Neural cell (in vitro differentiated cells): ENCODE measurements at regions not wholly inside any gene's neighbourhood (a gene's known extent, or its start where the extent isn't known, plus 50 kb on each side); places are given as distances from the start of the nearest gene placed in this dataset.

Experiments used
- CTCF ChIP-seq: fragments of 450-650 bp; IDR thresholded peaks from 2 replicates; pipeline ENCODE4 v1.5.1; 2014; ENCODE audit warnings: antibody characterized with exemption, mild to moderate bottlenecking, moderate library complexity; ENCODE audit not compliant: poor library complexity, severe bottlenecking
- EP300 ChIP-seq: fragments of 450-650 bp; conservative IDR thresholded peaks from 2 replicates; pipeline ENCODE4 v1.6.1; 2014; ENCODE audit warnings: antibody characterized with exemption, mild to moderate bottlenecking, moderate library complexity; ENCODE audit not compliant: poor library complexity, severe bottlenecking
- EZH2 ChIP-seq: fragments of 200-600, 300-800 bp; shearing (Covaris generic), sonication (generic); IDR thresholded peaks from 2 replicates; pipeline ENCODE4 v1.6.1; 2014; ENCODE audit warnings: antibody characterized with exemption, low read length, borderline replicate concordance, mild to moderate bottlenecking; ENCODE audit not compliant: insufficient read depth, poor library complexity, severe bottlenecking
- MXI1 ChIP-seq: fragments of 450-650 bp; conservative IDR thresholded peaks from 2 replicates; pipeline ENCODE4 v1.6.1; 2014; ENCODE audit warnings: antibody characterized with exemption, mild to moderate bottlenecking; ENCODE audit not compliant: poor library complexity, severe bottlenecking
- POLR2AphosphoS5 ChIP-seq: IDR thresholded peaks from 2 replicates; pipeline ENCODE4 v1.6.1; 2012
- RAD21 ChIP-seq: fragments of 450-650 bp; conservative IDR thresholded peaks from 2 replicates; pipeline ENCODE4 v1.6.1; 2014; ENCODE audit warnings: antibody characterized with exemption, mild to moderate bottlenecking, moderate library complexity
- REST ChIP-seq: IDR thresholded peaks from 2 replicates; pipeline ENCODE4 v1.6.1; 2012; ENCODE audit warnings: borderline replicate concordance
- SMC3 ChIP-seq: fragments of 450-650 bp; conservative IDR thresholded peaks from 2 replicates; pipeline ENCODE4 v1.6.1; 2014; ENCODE audit warnings: antibody characterized with exemption, mild to moderate bottlenecking, moderate library complexity; ENCODE audit not compliant: poor library complexity
- TAF1 ChIP-seq: IDR thresholded peaks from 2 replicates; pipeline ENCODE4 v1.6.1; 2012; ENCODE audit warnings: low read depth

- TF ChIP-seq EZH2: no peak
- no peak for TF ChIP-seq CTCF
- no peak for TF ChIP-seq SMC3
- TF ChIP-seq EP300: no peak
- no peak for TF ChIP-seq POLR2AphosphoS5
- no peak for TF ChIP-seq RAD21
- no peak for TF ChIP-seq TAF1
- TF ChIP-seq REST: no peak
- TF ChIP-seq MXI1: no peak
These were observed 381.6 kb downstream of the EFNA5 start for GRCh38 chr5:107289030-107289714.
